Suprapubic skin (tissue), 4 donors: ENCODE measurements at regions not wholly inside any gene's neighbourhood (a gene's known extent, or its start where the extent isn't known, plus 50 kb on each side); places are given as distances from the start of the nearest gene placed in this dataset.

Experiments
- DNase-seq, 2 donors: peaks; one replicate each; pipeline ENCODE4 v3.0.0-alpha.2; 2019; ENCODE audit warnings: low spot score in 2 of 2
- H3K27ac ChIP-seq: fragments of 200-600 bp; sonication (generic); one replicate; pipeline ENCODE4 v1.5.1; 2019
- H3K27me3 ChIP-seq: fragments of 200-600 bp; sonication (generic); one replicate; pipeline ENCODE4 v1.5.1; 2019
- H3K36me3 ChIP-seq: fragments of 200-600 bp; sonication (generic); one replicate; pipeline ENCODE4 v1.5.1; 2019
- H3K4me1 ChIP-seq: fragments of 200-600 bp; sonication (generic); one replicate; pipeline ENCODE4 v1.5.1; 2019
- H3K4me3 ChIP-seq: fragments of 200-600 bp; sonication (generic); one replicate; pipeline ENCODE4 v1.5.1; 2019; ENCODE audit warnings: mild to moderate bottlenecking
- H3K9me3 ChIP-seq: fragments of 200-600 bp; sonication (generic); one replicate; pipeline ENCODE4 v1.5.1; 2019
- CTCF ChIP-seq, 2 donors: fragments of 200-600 bp in 1 of 2; fragments of 450-650 bp in 1 of 2; sonication (generic) in 1 of 2; IDR thresholded peaks; one replicate each; pipeline ENCODE4 v1.5.1; 2016 to 2019; ENCODE audit warnings: antibody characterized with exemption in 2 of 2, mild to moderate bottlenecking in 1 of 2, moderate library complexity in 1 of 2
- EP300 ChIP-seq: sonication (generic); formaldehyde crosslinking; IDR thresholded peaks from one replicate; pipeline ENCODE4 v1.6.1; 2017; ENCODE audit warnings: antibody characterized with exemption
- POLR2A ChIP-seq, 2 donors: fragments of 450-650 bp; IDR thresholded peaks; one replicate each; pipeline ENCODE4 v1.6.1; 2017; ENCODE audit warnings: antibody characterized with exemption in 2 of 2, mild to moderate bottlenecking in 2 of 2, moderate library complexity in 2 of 2
- POLR2AphosphoS5 ChIP-seq, 3 donors: sonication (generic); formaldehyde crosslinking; IDR thresholded peaks; one replicate each; pipeline ENCODE4 v1.6.1; 2017; ENCODE audit warnings: antibody characterized with exemption in 3 of 3
- WGBS: methylation state at CpG from one replicate; pipeline ENCODE4 v1.1.5; 2018; 5-methylcytosine and 5-hydroxymethylcytosine counted together

DNA sequence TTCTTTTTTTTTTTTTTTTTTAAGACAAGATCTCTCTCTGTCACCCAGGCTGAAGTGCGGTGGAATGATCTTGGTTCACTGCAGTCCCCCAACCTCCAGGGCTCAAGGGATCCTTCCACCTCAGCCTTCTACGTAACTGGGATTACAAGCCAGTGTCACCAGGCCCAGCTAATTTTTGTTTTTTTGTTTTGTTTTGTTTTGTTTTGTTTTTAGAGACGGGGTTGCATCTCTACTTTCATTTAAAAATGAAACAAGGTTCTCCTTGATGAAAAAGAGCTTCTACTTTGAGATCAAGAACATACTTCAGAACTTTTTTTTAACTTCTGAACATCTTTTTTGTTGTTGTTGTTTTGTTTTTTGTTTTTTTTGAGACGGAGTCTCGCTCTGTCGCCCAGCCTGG is 121.7 kb upstream of the PRB2 start:
- no peak overlapping the region for H3K4me3 ChIP-seq
- no peaks in the 10 kb centered on the region for H3K9me3 ChIP-seq
- H3K36me3 ChIP-seq, result no peaks in the 10 kb centered on the region
- no peak overlapping the region for H3K27ac ChIP-seq
- WGBS, result 88% methylated on average over 6 of the region's 6 CpGs
- no peak for DNase-seq
- TF ChIP-seq POLR2A (IDR thresholded peaks at IDR 0.05) (no peak), CTCF (IDR thresholded peaks at IDR 0.05) (no peak), POLR2AphosphoS5 (IDR thresholded peaks at IDR 0.05) (no peak), EP300 (no peak)
- no peaks in the 10 kb centered on the region for H3K4me1 ChIP-seq
- H3K27me3 ChIP-seq, result no peaks in the 10 kb centered on the region

DNA sequence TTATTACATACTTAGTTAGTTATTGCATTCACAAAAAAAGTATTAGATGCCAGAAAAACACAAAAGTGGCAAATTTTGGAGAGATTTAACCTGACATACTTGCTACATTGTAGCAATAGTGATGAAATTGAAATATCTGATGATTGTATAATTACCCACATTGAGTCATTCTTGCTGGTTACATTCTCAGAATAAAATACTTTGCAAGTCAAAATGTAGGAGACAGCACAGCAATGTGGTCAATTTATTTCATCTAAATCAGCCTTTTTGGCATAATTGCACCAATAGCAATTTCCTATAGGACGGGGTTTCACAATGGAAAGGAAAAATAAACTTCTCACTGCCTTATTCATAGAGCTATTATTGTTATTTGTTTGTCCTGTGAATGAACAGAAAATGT is 125.0 kb upstream of the ETV6 start:
- Histone ChIP-seq H3K9me3 (no peaks in the 10 kb centered on the region), H3K36me3 (no peaks in the 10 kb centered on the region), H3K27ac (no peak overlapping the region), H3K4me3 (no peak overlapping the region), H3K27me3 (no peaks in the 10 kb centered on the region), H3K4me1 (no peaks in the 10 kb centered on the region)
- 79% methylated on average over 1 of the region's 1 CpG for WGBS
- TF ChIP-seq POLR2A (IDR thresholded peaks at IDR 0.05), result no peak
- TF ChIP-seq POLR2AphosphoS5 (IDR thresholded peaks at IDR 0.05), result no peak
- no peak for TF ChIP-seq EP300
- no peak for TF ChIP-seq CTCF (IDR thresholded peaks at IDR 0.05)
- no peak for DNase-seq

DNA sequence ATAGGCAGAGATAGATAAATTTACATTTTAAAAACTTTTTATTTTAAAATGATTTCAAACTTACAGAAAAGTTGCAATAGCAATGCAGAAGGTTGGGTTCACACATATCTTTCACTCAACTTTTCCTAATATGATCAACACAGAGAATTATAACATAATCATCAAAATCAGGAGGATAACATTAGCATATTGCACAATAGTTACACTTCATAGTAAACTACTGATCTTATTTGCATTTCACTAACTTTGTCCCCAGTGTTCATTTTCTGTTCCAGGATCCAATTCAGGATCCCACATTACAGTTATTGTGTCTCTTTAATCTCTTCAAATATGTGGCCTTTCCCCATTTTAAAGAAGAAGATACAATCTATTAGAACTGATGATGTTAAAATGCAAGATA is 115.4 kb upstream of the ETV6 start:
- no peaks in the 10 kb centered on the region for H3K27me3 ChIP-seq
- TF ChIP-seq EP300, result no peak
- no peak for TF ChIP-seq POLR2AphosphoS5 (IDR thresholded peaks at IDR 0.05)
- TF ChIP-seq CTCF (IDR thresholded peaks at IDR 0.05), result no peak
- no peak for TF ChIP-seq POLR2A (IDR thresholded peaks at IDR 0.05)
- no peaks in the 10 kb centered on the region for H3K36me3 ChIP-seq
- DNase-seq, result no peak
- H3K27ac ChIP-seq, result no peak overlapping the region
- no peak overlapping the region for H3K4me3 ChIP-seq
- H3K9me3 ChIP-seq, result no peaks in the 10 kb centered on the region
- no peaks in the 10 kb centered on the region for H3K4me1 ChIP-seq

DNA sequence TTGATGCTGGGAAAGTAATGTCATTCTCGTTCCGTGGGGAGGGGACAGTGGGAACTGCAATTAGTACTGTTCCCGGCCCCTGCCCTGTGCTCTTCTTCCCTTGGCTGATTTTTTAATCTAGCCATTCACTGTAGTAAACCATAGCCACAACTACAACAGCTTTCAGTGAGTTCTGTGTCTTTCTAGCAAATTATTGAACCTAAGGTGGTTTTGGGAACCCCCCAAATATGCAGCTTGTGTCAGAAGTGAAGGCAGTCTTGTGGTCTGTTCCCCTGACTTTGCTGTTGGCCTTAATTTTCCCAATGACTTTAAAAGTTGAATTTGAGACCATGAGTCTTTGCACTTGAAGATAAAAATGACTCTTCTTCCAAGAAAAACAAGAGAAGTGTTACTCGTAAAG is 114.3 kb upstream of the ETV6 start:
- no peaks in the 10 kb centered on the region for H3K27me3 ChIP-seq
- no peak for DNase-seq
- H3K4me1 ChIP-seq, result no peaks in the 10 kb centered on the region
- no peak overlapping the region for H3K27ac ChIP-seq
- no peaks in the 10 kb centered on the region for H3K9me3 ChIP-seq
- H3K36me3 ChIP-seq, result no peaks in the 10 kb centered on the region
- WGBS, result 90% methylated on average over 4 of the region's 4 CpGs
- TF ChIP-seq POLR2A (IDR thresholded peaks at IDR 0.05) (no peak), POLR2AphosphoS5 (IDR thresholded peaks at IDR 0.05) (no peak), EP300 (no peak), CTCF (IDR thresholded peaks at IDR 0.05) (no peak)
- no peak overlapping the region for H3K4me3 ChIP-seq

DNA sequence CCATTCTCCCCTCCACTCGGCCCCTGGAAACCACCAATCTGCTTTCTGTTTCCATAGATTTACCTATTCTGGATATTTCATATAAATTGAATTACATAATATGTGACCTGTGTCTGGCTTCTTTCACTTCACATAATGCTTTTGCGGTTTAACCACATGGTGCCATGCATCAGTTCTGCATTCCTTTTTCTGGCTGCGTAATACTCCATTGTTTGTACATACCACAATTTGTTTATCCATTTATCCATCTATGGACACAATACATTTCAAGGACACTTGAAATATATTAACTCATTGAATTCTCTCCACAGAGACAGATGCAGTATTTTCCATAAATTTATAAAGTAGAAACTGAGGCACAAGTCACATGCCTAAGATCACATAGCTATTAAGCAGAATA is 110.3 kb upstream of the ETV6 start:
- Histone ChIP-seq H3K4me1 (no peaks in the 10 kb centered on the region), H3K27ac (no peak overlapping the region), H3K9me3 (no peaks in the 10 kb centered on the region), H3K36me3 (no peaks in the 10 kb centered on the region), H3K4me3 (no peak overlapping the region), H3K27me3 (no peaks in the 10 kb centered on the region)
- DNase-seq, result no peak
- TF ChIP-seq POLR2AphosphoS5 (IDR thresholded peaks at IDR 0.05) (no peak), CTCF (IDR thresholded peaks at IDR 0.05) (no peak), POLR2A (IDR thresholded peaks at IDR 0.05) (no peak), EP300 (no peak)
- 92% methylated on average over 3 of the region's 3 CpGs for WGBS
